ENCODE measurements at regions not wholly inside any gene's neighbourhood (a gene's known extent, or its start where the extent isn't known, plus 50 kb on each side); places are given as distances from the start of the nearest gene placed in this dataset.

GRCh38 chr10:83346266-83346910 is 792.9 kb upstream of the GHITM start:
- Histone ChIP-seq H3K9me3 (peaks cover 0 to 11% of the 10 kb centered on the region in 2 donors), H3K4me1 (no peaks in the 10 kb centered on the region), H3K4me3 (no peak overlapping the region), H3K27ac (no peak overlapping the region), H3K27me3 (no peaks in the 10 kb centered on the region), H3K36me3 (no peaks in the 10 kb centered on the region)
- no peak for TF ChIP-seq CTCF (IDR thresholded peaks at IDR 0.05)
- ATAC-seq: no peak
- intact Hi-C loops (cut with DNase I): no loop called here
- no peak for DNase-seq

GRCh38 chr10:83352588-83352987 is 786.7 kb upstream of the GHITM start:
- no peak for DNase-seq
- Histone ChIP-seq H3K27me3 (no peaks in the 10 kb centered on the region), H3K36me3 (no peaks in the 10 kb centered on the region), H3K27ac (no peak overlapping the region), H3K4me3 (no peak overlapping the region), H3K4me1 (no peaks in the 10 kb centered on the region), H3K9me3 (peaks cover 0 to 24% of the 10 kb centered on the region in 2 donors)
- no peak for ATAC-seq
- intact Hi-C loops (cut with DNase I): no loop called here
- no peak for TF ChIP-seq CTCF (IDR thresholded peaks at IDR 0.05)

- H3K4me3 ChIP-seq: no peak overlapping the region
- no peak overlapping the region for H3K27ac ChIP-seq
- no peaks in the 10 kb centered on the region for H3K4me1 ChIP-seq
- TF ChIP-seq CTCF (IDR thresholded peaks at IDR 0.05): no peak
- H3K27me3 ChIP-seq: no peaks in the 10 kb centered on the region
- peaks cover 0 to 25% of the 10 kb centered on the region in 2 donors for H3K9me3 ChIP-seq
- DNase-seq: no peak
- H3K36me3 ChIP-seq: no peaks in the 10 kb centered on the region
- intact Hi-C loops (cut with DNase I): no loop called here
- no peak for ATAC-seq
Measured at GRCh38 chr10:83354456-83354855, 784.9 kb upstream of the GHITM start.

- Histone ChIP-seq H3K36me3 (no peaks in the 10 kb centered on the region), H3K27ac (no peak overlapping the region), H3K27me3 (no peaks in the 10 kb centered on the region), H3K9me3 (peaks cover 0 to 21% of the 10 kb centered on the region in 2 donors), H3K4me3 (no peak overlapping the region), H3K4me1 (no peaks in the 10 kb centered on the region)
- no peak for DNase-seq
- ATAC-seq: no peak
- intact Hi-C loops (cut with DNase I): no loop called here
- no peak for TF ChIP-seq CTCF (IDR thresholded peaks at IDR 0.05)
Measured at GRCh38 chr10:83357004-83357403, 782.3 kb upstream of the GHITM start.

GRCh38 chr10:83357627-83358026 is 781.7 kb upstream of the GHITM start:
- ATAC-seq (no peak), DNase-seq (no peak)
- Histone ChIP-seq H3K4me1 (no peaks in the 10 kb centered on the region), H3K27ac (no peak overlapping the region), H3K9me3 (peaks cover 0 to 21% of the 10 kb centered on the region in 2 donors), H3K27me3 (no peaks in the 10 kb centered on the region), H3K4me3 (no peak overlapping the region), H3K36me3 (no peaks in the 10 kb centered on the region)
- intact Hi-C loops (cut with DNase I): no loop called here
- no peak for TF ChIP-seq CTCF (IDR thresholded peaks at IDR 0.05)
